Upper lobe of right lung (tissue), 1 donor: ENCODE measurements at regions not wholly inside any gene's neighbourhood (a gene's known extent, or its start where the extent isn't known, plus 50 kb on each side); places are given as distances from the start of the nearest gene placed in this dataset.

Experiments used
- ATAC-seq: fragments of 200-7000 bp; cut with Tn5 transposase; one replicate; pipeline ENCODE4 v1.9.1; 2020; ENCODE audit warnings: mild to moderate bottlenecking, moderate library complexity
- DNase-seq: peaks from one replicate; pipeline ENCODE4 v3.0.0-alpha.2; 2020
- H3K27ac ChIP-seq: fragments of 200-600 bp; one replicate; pipeline ENCODE4 v1.8.0; 2022
- H3K27me3 ChIP-seq: fragments of 200-600 bp; one replicate; pipeline ENCODE4 v1.8.0; 2022; ENCODE audit warnings: mild to moderate bottlenecking
- H3K36me3 ChIP-seq: fragments of 200-600 bp; one replicate; pipeline ENCODE4 v1.8.0; 2022
- H3K4me1 ChIP-seq: fragments of 200-600 bp; one replicate; pipeline ENCODE4 v1.8.0; 2022
- H3K4me3 ChIP-seq: fragments of 200-600 bp; one replicate; pipeline ENCODE4 v1.8.0; 2022; ENCODE audit warnings: mild to moderate bottlenecking
- H3K9me3 ChIP-seq: fragments of 200-600 bp; one replicate; pipeline ENCODE4 v1.8.0; 2022
- intact Hi-C: fragments of 100-400 bp; cut with DNase I; formaldehyde crosslinking; loops from one replicate; pipeline ENCODE4 v1.11.0; 2022
- TF ChIP-seq, protein P1 (sequence below): fragments of 200-600 bp; IDR thresholded peaks from one replicate; pipeline ENCODE4 v1.8.0; 2022; ENCODE audit warnings: antibody characterized with exemption
- donor health status: DM: no; HTN: yes; CAD: no; lungs with severe emphysema.

DNA sequence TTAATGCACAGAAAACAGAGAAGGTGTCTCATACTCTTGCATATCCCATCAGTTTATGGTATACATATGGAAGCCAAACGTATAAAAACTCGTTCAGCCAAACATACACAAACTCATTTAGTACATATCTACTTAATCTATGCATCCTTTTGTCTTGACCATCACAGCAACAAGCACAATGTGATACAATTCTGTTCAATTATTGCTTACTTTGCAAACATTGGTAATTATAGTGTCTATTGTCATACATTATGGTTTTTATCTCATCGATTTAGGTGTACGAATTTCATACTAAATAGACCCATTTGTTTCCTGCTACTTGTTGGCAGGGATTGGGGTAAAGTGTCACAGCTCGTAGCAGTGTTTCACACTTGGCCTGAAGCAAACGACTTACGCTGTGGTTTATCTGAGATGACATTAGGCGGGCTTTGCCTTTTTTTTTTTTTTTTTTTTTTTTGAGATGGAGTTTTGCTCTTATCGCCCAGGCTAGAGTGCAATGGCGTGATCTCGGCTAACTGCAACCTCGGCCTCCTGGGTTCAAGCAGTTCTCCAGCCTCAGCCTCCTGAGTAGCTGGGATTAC, 425.9 kb upstream of the JARID2 start:
- Histone ChIP-seq H3K4me3 (no peak overlapping the region), H3K36me3 (no peaks in the 10 kb centered on the region), H3K4me1 (no peaks in the 10 kb centered on the region), H3K27ac (no peak overlapping the region), H3K9me3 (no peaks in the 10 kb centered on the region), H3K27me3 (no peaks in the 10 kb centered on the region)
- ATAC-seq, result no peak
- no peak for DNase-seq
- intact Hi-C loops, result no loop called here
- TF ChIP-seq, protein P1, sequence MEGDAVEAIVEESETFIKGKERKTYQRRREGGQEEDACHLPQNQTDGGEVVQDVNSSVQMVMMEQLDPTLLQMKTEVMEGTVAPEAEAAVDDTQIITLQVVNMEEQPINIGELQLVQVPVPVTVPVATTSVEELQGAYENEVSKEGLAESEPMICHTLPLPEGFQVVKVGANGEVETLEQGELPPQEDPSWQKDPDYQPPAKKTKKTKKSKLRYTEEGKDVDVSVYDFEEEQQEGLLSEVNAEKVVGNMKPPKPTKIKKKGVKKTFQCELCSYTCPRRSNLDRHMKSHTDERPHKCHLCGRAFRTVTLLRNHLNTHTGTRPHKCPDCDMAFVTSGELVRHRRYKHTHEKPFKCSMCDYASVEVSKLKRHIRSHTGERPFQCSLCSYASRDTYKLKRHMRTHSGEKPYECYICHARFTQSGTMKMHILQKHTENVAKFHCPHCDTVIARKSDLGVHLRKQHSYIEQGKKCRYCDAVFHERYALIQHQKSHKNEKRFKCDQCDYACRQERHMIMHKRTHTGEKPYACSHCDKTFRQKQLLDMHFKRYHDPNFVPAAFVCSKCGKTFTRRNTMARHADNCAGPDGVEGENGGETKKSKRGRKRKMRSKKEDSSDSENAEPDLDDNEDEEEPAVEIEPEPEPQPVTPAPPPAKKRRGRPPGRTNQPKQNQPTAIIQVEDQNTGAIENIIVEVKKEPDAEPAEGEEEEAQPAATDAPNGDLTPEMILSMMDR, result no peak

DNA sequence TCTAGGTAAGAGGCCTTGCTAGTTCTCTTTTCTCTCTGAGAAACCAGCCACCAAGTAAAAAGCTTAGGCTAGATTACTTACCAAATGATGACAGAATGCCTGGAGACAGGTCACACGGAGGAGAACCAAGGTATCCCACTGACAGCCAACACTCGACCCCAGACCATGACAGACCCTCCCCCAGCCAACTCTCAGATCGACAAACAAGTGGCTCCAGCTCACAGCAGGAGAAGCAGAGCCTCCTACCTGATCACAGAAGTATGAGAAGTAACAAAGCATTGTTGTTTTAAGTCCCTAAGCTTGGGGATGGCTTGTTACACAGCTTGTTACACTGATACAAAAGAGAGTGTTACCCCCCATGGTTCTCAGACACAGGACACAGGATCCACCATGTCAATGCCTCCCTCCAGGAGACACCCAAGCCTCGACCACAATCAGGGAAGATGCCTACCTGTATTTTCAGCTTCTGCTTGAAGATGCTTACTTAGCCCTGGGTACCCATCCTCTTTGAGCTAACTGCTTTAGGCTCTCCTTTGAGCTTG, 423.8 kb upstream of the JARID2 start:
- DNase-seq (no peak), ATAC-seq (no peak)
- Histone ChIP-seq H3K4me3 (no peak overlapping the region), H3K9me3 (no peaks in the 10 kb centered on the region), H3K27ac (no peak overlapping the region), H3K4me1 (no peaks in the 10 kb centered on the region), H3K36me3 (no peaks in the 10 kb centered on the region), H3K27me3 (no peaks in the 10 kb centered on the region)
- TF ChIP-seq, protein P1, result no peak
- intact Hi-C loops, result no loop called here

DNA sequence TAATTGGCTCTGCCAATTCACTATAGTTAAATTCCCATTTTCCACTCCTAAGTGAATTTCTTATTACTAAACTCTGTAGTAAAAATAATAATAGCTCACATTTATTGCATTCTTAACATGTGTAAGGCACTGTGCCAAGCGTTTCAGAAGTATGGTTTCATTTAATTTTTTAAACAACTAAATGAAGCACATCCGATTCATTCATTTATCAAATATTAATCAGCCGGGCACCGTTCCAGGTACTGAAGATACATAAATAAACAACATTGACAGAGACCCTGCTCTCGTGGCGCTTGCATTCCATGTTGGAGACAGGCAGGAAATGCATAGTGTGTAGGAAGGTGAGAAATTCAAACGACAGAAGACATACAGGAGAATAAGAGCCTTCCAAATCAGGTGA, 423.2 kb upstream of the JARID2 start:
- TF ChIP-seq, protein P1, result no peak
- no peak for DNase-seq
- intact Hi-C loops, result no loop called here

DNA sequence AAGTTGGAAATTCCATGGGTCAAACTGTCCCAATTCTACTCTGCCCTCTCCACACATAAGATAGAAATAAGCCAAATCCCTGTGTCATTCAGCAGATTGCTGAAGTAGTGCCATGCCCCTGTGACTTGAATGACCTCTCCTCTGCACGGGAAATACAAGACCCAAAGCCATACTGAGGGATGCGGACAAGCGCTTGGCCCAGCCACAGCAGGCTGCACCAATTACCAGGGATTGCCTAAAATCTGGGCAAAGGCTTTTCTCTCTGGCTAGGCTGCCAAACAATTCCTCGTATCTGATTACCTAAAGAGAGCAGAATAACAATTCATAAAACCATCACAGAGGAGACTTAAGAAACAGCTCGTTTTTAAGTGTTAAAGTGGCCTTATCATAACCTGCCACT, 421.8 kb upstream of the JARID2 start:
- H3K36me3 ChIP-seq, result no peaks in the 10 kb centered on the region
- intact Hi-C loops, result no loop called here
- H3K4me1 ChIP-seq, result no peaks in the 10 kb centered on the region
- no peak overlapping the region for H3K27ac ChIP-seq
- H3K4me3 ChIP-seq, result no peak overlapping the region
- ATAC-seq (no peak), DNase-seq (no peak)
- H3K9me3 ChIP-seq, result no peaks in the 10 kb centered on the region
- TF ChIP-seq, protein P1, result no peak
- no peaks in the 10 kb centered on the region for H3K27me3 ChIP-seq

More for the DNA sequence above, 423.2 kb upstream of the JARID2 start:
- Histone ChIP-seq H3K36me3 (no peaks in the 10 kb centered on the region), H3K27me3 (no peaks in the 10 kb centered on the region), H3K27ac (no peak overlapping the region), H3K4me3 (no peak overlapping the region), H3K9me3 (no peaks in the 10 kb centered on the region), H3K4me1 (no peaks in the 10 kb centered on the region)
- ATAC-seq, result no peak

DNA sequence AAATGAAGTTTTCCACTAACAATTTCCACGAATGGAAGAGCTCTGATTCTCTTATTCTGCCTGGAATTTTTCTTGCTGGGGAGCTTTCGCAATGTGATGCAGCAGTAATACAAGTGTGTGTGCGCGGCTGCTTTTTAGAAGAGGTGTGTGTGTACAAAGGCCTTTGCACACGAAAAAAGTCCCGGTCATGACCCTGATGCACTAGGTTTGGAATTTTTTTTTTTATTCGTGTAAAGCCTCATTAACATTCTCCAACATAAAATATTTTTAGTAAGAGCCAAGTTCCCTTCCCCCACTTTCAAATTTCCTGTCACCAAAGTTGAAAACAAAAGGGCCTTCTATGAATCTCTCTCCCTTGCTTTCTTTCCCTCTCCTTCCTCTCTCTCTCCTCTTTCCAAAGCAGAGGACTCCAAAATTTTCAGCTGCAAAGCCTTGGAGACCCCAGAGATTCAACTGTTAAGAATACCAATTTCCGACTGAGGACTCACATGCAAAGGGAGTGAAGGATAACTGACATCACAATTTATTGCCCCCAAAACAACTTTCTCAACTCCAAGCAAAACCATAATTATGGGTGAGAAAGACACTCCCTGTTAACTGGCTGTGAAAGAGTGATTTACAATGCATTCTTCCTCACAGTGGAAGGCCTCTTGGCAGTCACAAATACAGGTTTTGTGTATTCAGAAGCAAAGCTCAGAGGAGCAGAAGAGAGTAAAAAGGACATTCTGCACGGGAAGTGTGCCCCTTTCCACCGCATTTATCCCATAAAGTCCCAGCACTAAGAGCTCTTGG, 421.2 kb upstream of the JARID2 start:
- TF ChIP-seq, protein P1, result no peak
- intact Hi-C loops, result no loop called here
- Histone ChIP-seq H3K4me1 (no peaks in the 10 kb centered on the region), H3K36me3 (no peaks in the 10 kb centered on the region), H3K27me3 (no peaks in the 10 kb centered on the region), H3K27ac (no peak overlapping the region), H3K9me3 (no peaks in the 10 kb centered on the region), H3K4me3 (no peak overlapping the region)
- ATAC-seq (no peak), DNase-seq (no peak)
